Mucosa of descending colon (tissue), 3 donors: ENCODE measurements at regions not wholly inside any gene's neighbourhood (a gene's known extent, or its start where the extent isn't known, plus 50 kb on each side); places are given as distances from the start of the nearest gene placed in this dataset.

Experiments
- ATAC-seq: fragments of 200-7000 bp; cut with Tn5 transposase; one replicate; pipeline ENCODE4 v1.9.1; 2020; ENCODE audit warnings: mild to moderate bottlenecking, moderate library complexity
- DNase-seq, 3 donors: peaks; one replicate each; pipeline ENCODE4 v3.0.0-alpha.2; 2020
- H3K36me3 ChIP-seq: fragments of 200-600 bp; one replicate; pipeline ENCODE4 v1.8.0; 2021; ENCODE audit warnings: low read depth, mild to moderate bottlenecking
- H3K4me1 ChIP-seq: fragments of 200-600 bp; one replicate; pipeline ENCODE4 v1.8.0; 2021; ENCODE audit warnings: low read depth, mild to moderate bottlenecking
- H3K4me3 ChIP-seq: fragments of 200-600 bp; one replicate; pipeline ENCODE4 v1.8.0; 2021; ENCODE audit warnings: mild to moderate bottlenecking
- H3K9me3 ChIP-seq: fragments of 200-600 bp; one replicate; pipeline ENCODE4 v1.8.0; 2021; ENCODE audit warnings: mild to moderate bottlenecking
- intact Hi-C, 2 donors: fragments of 100-400 bp; cut with DNase I in 1 of 2; cut with micrococcal nuclease in 1 of 2; formaldehyde crosslinking; loops; one replicate each; pipeline versions ENCODE4 v1.11.0 to v1.11.1; 2022; cut with DNase I, micrococcal nuclease
- TF ChIP-seq, protein P1 (sequence below): fragments of 200-600 bp; IDR thresholded peaks from one replicate; pipeline ENCODE4 v1.8.0; 2022; ENCODE audit warnings: antibody characterized with exemption, mild to moderate bottlenecking
- donor health status: DM: no; HTN: no; CAD: no; lungs with moderate emphysema.
- donor health status: DM: no; HTN: no; CAD: no.
- donor health status: DM: no; HTN: yes; CAD: no.

DNA sequence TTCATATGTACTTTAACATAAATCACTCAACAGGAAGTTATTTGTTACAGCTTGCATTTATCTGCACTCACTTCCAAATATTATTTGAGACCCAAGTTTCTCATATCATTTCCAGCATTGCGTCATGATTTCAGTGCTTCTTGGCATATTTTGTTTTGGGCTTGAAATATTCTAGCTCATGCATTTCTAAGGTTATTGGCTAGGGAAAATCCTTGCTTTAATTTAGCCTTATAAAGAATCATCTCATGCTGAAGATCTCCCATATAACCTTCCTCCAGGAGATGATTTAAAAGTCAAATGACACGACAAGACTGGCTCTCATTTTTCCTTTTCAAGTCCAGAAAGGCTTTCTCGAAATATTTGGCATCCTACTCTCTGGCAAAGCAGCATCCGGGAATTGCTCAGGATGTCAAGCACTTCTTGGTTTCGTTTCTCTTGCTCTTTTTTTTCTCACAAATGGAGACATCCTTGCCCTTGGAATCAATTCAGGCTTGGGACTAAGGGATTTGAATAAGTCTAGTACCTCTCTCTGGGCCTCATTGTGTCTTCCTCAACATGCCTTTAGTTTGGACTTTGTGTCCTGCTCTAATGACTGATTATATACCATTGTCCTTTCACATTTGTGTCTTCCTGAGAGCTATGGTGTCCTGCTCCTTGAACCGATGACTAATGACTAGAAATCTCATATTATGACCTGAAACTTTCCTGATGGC lies 295.0 kb downstream of the RMST start:
- H3K4me1 ChIP-seq, result no peaks in the 10 kb centered on the region
- H3K4me3 ChIP-seq, result no peak overlapping the region
- TF ChIP-seq, protein P1, sequence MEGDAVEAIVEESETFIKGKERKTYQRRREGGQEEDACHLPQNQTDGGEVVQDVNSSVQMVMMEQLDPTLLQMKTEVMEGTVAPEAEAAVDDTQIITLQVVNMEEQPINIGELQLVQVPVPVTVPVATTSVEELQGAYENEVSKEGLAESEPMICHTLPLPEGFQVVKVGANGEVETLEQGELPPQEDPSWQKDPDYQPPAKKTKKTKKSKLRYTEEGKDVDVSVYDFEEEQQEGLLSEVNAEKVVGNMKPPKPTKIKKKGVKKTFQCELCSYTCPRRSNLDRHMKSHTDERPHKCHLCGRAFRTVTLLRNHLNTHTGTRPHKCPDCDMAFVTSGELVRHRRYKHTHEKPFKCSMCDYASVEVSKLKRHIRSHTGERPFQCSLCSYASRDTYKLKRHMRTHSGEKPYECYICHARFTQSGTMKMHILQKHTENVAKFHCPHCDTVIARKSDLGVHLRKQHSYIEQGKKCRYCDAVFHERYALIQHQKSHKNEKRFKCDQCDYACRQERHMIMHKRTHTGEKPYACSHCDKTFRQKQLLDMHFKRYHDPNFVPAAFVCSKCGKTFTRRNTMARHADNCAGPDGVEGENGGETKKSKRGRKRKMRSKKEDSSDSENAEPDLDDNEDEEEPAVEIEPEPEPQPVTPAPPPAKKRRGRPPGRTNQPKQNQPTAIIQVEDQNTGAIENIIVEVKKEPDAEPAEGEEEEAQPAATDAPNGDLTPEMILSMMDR, result no peak
- ATAC-seq, result no peak
- intact Hi-C loops, result no loop called here
- peaks cover 22% of the 10 kb centered on the region for H3K9me3 ChIP-seq
- no peaks in the 10 kb centered on the region for H3K36me3 ChIP-seq
- no peak for DNase-seq

DNA sequence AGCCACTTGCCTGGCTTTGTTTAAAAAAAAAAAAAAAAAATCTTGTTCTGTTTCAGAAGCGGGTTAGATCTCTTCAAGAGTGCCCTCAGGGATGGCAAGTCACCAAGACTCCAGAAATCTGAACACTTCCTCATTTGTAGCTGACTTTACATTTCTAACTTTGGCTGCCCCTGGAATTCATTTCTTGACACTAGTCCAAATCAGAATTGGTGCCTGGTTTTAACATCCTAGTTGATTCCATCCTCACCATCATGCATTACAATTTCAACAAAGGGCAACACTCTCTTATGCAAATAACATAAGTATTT lies 295.5 kb downstream of the RMST start:
- no peak for DNase-seq
- TF ChIP-seq, protein P1, result no peak
- intact Hi-C loops, result no loop called here
- H3K4me3 ChIP-seq, result no peak overlapping the region
- H3K9me3 ChIP-seq, result peaks cover 25% of the 10 kb centered on the region
- ATAC-seq, result no peak
- H3K4me1 ChIP-seq, result no peaks in the 10 kb centered on the region
- H3K36me3 ChIP-seq, result no peaks in the 10 kb centered on the region

DNA sequence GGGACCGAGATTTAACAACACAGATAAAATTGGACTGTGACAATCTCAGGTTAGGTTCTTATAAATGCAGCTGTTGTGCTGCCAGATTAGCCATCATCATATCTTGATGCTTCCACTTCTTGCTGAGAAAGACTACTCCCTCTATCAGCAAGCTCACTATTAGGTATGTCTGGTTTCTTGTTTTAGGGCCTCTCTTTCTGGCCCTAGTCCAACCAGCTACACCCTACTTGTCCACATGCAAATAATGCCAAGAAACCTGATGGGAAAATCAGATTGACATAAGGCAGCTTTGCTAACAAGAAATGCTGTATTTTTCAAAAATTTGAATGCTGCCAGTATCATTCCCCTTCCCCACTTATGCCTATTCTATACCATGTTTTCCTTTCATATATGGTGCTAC lies 296.0 kb downstream of the RMST start:
- no peak for DNase-seq
- Histone ChIP-seq H3K4me3 (no peak overlapping the region), H3K4me1 (no peaks in the 10 kb centered on the region), H3K9me3 (peaks cover 25% of the 10 kb centered on the region), H3K36me3 (no peaks in the 10 kb centered on the region)
- intact Hi-C loops, result no loop called here
- no peak for ATAC-seq
- TF ChIP-seq, protein P1, result no peak

DNA sequence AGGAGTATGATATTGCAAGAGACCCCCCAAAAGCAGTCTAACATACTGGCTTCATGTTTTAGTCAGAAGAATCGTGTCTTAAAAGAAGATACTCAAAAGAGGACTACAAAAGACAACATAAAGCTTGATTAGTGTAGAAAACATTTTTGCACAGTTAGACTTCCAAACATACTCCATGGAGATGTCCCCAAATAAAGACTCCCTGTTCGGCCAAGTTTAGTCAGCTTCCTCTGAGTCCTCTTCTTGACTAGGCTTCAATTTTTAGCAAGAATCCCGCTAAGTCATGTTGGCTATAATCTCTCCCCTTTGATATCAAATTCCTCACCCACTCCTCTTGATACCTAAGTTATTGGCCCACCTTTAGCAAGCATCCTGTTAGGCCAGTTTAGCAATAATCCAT lies 298.0 kb downstream of the RMST start:
- TF ChIP-seq, protein P1, result no peak
- intact Hi-C loops, result no loop called here
- Histone ChIP-seq H3K9me3 (peaks cover 23% of the 10 kb centered on the region), H3K4me1 (no peaks in the 10 kb centered on the region), H3K36me3 (no peaks in the 10 kb centered on the region), H3K4me3 (no peak overlapping the region)
- no peak for DNase-seq
- ATAC-seq, result no peak

DNA sequence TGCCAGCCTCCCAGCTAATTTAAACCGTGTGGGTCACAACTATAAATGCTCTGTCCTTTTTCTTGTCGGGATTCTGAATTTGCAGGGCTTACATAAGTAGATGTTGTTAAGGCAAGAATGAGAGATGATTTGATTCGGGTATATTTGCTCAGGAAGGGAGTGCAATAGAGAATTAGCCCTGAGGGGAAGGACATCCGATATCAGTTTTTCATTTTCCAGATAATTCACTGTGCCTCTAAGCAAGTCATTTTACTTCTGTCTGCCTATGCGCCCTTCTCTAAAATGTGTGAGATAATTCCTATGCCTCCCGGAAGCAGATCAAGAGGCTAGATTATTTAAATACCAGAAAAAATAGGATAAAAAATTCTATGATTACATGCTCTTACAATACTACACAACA lies 300.5 kb downstream of the RMST start:
- no peaks in the 10 kb centered on the region for H3K36me3 ChIP-seq
- H3K9me3 ChIP-seq, result peaks cover 23% of the 10 kb centered on the region
- H3K4me1 ChIP-seq, result no peaks in the 10 kb centered on the region
- H3K4me3 ChIP-seq, result no peak overlapping the region
- DNase-seq (no peak), ATAC-seq (no peak)
- intact Hi-C loops, result no loop called here
- TF ChIP-seq, protein P1, result no peak

DNA sequence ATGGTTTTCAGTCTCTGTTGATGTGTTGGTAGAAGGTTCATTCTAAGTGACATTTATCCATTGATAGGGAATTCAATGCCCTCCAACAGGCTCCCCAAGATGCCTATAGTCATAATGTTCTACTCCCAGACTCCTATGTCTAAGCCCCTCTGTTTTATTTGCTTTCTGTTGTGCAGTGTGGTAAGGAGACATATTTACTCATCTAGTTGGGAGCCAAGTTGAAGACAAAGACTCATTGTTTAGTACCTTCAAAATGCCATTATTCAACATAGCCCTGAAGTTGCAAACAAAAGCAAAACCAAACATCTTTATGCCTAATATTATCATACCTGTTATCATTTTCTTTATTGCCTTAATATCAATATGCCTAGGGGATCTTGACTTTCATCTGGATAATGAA lies 302.1 kb downstream of the RMST start:
- H3K4me3 ChIP-seq, result no peak overlapping the region
- intact Hi-C loops, result no loop called here
- ATAC-seq, result no peak
- no peaks in the 10 kb centered on the region for H3K36me3 ChIP-seq
- TF ChIP-seq, protein P1, result no peak
- H3K9me3 ChIP-seq, result peaks cover 23% of the 10 kb centered on the region
- H3K4me1 ChIP-seq, result no peaks in the 10 kb centered on the region
- DNase-seq, result no peak
